ENCODE measurements at regions not wholly inside any gene's neighbourhood (a gene's known extent, or its start where the extent isn't known, plus 50 kb on each side); places are given as distances from the start of the nearest gene placed in this dataset.

DNA sequence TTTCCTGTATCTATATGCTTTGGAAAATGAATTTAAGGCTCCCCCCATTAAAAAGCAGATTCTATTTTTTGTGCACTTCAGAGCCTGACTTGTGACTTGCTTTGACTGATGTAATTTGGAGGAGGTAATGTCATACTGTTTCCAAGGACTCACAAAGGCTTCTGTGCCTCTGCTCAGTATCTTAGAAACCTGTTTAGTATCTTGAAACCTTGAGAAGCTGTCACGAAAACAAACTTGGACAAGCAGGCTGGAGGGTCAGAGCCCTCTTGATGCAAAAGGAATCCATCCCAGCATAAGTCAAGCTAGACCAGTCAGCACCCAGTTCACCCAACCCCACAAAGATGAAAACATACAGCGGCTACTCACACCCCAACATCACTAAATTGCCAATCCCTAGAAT is 560.0 kb upstream of the PCDH7 start:
- DNase-seq (ENCODE audit: low spot score): no peak
- TF ChIP-seq, protein P1, sequence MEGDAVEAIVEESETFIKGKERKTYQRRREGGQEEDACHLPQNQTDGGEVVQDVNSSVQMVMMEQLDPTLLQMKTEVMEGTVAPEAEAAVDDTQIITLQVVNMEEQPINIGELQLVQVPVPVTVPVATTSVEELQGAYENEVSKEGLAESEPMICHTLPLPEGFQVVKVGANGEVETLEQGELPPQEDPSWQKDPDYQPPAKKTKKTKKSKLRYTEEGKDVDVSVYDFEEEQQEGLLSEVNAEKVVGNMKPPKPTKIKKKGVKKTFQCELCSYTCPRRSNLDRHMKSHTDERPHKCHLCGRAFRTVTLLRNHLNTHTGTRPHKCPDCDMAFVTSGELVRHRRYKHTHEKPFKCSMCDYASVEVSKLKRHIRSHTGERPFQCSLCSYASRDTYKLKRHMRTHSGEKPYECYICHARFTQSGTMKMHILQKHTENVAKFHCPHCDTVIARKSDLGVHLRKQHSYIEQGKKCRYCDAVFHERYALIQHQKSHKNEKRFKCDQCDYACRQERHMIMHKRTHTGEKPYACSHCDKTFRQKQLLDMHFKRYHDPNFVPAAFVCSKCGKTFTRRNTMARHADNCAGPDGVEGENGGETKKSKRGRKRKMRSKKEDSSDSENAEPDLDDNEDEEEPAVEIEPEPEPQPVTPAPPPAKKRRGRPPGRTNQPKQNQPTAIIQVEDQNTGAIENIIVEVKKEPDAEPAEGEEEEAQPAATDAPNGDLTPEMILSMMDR (IDR thresholded peaks at IDR 0.05; ENCODE audit: extremely low read depth, missing control alignments): no peak

DNA sequence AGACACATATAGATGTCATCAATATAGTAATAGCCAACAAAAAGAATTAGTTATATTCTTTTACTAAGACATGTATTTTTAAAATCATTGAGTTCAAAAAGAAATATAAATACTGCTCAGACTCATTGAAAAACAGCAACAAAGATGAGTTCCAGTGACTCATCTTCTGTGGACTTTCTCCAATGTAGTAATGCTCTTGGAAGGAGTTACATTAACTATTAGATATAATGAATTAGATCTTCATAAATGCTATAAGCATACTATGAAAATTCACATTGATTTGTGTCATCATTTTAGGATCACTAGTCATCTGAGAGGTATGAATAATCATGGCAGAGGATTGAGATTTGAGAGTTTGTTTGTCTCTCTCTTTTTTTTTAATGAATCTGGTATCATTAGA is 547.8 kb upstream of the PCDH7 start:
- TF ChIP-seq, protein P1 (IDR thresholded peaks at IDR 0.05; ENCODE audit: extremely low read depth, missing control alignments): no peak
- no peak for DNase-seq (ENCODE audit: low spot score)

DNA sequence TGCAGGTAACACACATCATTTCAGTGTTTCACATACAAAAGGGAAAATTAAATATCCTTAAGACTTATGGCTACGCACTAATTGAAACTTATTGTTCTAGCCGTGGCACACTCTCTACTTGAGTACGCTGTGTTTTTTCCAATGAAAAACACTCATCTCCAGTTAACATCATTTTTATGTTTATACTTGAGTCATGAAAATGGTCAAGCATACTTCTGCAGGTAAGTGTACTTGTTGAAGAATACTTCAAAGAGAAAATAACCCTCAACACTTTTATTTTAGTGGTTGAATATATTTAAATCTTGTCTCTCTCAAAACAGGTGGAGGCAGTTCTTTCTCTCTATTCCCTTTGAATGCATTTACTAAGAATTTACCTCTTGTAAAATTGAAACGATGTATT is 538.7 kb upstream of the PCDH7 start:
- DNase-seq (ENCODE audit: low spot score): no peak
- TF ChIP-seq, protein P1 (IDR thresholded peaks at IDR 0.05; ENCODE audit: extremely low read depth, missing control alignments): no peak

DNA sequence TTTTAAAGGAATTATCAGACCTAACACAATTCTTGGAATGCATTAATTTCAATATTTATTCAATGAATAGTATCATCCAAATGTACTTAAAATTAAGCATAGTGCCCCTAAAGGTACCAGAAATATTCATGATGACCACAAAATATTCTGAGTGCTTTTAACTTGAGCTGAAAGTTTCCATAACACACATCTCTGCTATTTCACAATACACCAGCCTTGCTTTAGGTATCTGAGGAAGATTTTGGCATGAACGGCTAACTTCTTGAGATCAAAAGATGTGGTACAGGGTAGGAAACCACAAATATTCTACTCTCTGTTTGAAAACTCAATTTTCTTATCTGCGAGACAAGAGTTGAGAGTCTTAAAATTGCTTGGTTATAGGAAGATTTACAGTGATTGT is 538.3 kb upstream of the PCDH7 start:
- TF ChIP-seq, protein P1 (IDR thresholded peaks at IDR 0.05; ENCODE audit: extremely low read depth, missing control alignments): no peak

DNA sequence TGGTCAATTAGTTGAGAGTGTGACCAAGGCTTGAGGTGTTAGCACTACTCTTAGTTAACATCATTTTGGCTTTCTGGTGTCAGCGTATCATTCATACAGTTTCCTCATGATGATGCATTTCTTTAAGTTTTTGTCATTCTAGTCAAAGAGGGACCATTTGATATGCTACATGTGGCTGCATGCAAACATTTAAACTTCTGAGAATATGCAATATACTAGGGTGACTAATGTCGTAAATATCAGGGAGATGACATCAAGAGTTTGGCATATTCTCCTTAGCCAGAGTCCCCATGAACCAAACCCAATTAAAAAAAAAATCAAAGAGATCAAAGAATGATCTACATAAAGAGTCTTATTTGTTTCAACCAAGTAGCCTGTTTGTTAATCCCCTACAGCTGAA is 537.4 kb upstream of the PCDH7 start:
- TF ChIP-seq, protein P1 (IDR thresholded peaks at IDR 0.05; ENCODE audit: extremely low read depth, missing control alignments): no peak
- DNase-seq (ENCODE audit: low spot score): no peak

More for the DNA sequence above, 538.3 kb upstream of the PCDH7 start:
- no peak for DNase-seq (ENCODE audit: low spot score)

DNA sequence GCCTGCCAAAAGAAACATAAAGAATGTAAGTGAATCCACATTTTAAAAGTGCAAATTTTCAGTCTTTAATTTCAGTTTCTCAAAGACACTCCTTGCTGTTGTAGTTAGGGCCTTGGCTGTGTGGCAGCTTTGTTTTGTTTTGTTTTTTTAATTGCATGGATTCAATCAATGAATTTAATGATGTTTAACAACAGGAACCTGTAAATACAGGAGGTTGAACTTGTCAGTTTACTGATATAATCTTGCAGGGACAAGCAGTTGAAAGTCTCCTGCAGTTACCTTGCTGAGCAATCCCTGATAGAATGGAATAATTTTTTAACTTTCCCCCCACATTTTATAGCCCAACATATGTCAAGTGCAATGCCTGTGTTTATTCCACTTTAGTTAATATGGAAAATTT is 528.3 kb upstream of the PCDH7 start:
- no peak for DNase-seq (ENCODE audit: low spot score)
- TF ChIP-seq, protein P1 (IDR thresholded peaks at IDR 0.05; ENCODE audit: extremely low read depth, missing control alignments): no peak

DNA sequence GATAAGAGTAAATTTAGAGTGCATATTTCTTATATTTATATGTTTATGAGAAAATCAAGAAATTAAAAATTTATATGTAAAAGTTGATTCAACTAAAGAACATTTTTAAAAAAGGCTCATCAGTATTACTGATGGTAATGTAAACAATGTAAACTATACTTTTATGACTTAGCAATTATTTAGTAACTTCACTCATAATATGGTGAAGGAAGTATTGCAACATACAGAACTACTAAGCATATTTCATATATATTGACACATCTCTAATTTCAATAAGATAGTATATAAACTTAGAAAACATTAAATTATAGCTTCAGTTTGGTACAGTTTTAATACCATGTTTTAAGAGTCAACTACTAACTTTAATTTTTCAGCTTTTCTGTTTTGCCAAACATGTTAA is 512.8 kb upstream of the PCDH7 start:
- TF ChIP-seq, protein P1 (IDR thresholded peaks at IDR 0.05; ENCODE audit: extremely low read depth, missing control alignments): no peak
- no peak for DNase-seq (ENCODE audit: low spot score)

Data from GM20000 (cell line).